ENCODE measurements at regions not wholly inside any gene's neighbourhood (a gene's known extent, or its start where the extent isn't known, plus 50 kb on each side); places are given as distances from the start of the nearest gene placed in this dataset.
"Not testable (repeated sequence)": the region's sequence is repeated elsewhere in the genome, so short reads cannot be mapped to it uniquely, and the experiment has no call there.

DNA sequence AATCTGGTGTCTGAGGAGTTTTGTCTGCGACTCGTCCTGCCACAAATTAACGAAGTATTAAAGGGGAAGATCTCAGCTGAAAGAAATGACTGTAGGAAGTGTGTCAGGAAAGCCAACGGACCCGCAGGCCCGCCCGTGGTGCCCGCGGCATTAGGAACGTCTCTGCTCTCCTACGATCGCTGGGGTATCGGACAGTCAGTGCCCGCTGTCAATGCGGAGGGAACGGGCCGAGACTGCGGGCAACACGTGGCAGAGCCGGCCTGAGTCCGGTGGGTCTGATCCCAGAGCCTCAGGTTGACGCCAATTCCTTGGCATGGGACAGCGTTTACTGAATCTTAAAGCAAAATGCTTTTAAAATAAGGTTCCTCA lies 128.7 kb downstream of the KBTBD2 start:
- DNase-seq: peak in 1 of 14 donors; percentile 11

DNA sequence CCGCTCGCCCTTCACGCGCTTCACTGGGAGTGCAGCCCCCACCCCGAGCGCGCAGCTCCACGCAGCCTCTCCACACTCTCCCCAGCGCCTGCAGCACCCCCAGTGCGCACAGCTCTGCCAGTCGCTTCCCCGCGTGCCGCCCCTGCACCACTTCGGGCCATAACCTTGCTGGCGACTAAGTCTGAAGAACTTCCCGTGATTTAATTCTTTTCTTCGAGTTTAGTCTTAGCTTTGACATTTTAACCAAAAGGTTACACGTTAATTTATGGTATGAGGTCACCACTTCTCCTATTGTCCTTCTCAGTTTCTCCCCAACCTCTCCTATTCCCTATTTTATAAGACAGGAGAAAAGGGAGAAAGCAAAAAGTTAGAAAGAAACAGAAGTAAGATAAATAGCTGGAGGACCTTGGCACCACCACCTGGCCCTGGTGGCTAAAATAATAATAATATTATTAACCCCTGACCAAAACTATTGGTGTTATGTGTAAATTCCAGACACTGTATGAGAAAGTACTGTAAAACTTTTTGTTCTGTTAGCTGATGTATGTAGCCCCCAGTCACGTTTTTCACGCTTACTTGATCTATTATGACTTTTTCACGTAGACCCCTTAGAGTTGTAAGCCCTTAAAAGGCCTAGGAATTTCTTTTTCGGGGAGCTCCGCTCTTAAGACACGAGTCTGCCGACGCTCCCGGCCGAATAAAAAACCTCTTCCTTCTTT lies 129.2 kb downstream of the KBTBD2 start:
- not testable (repeated sequence) for DNase-seq

DNA sequence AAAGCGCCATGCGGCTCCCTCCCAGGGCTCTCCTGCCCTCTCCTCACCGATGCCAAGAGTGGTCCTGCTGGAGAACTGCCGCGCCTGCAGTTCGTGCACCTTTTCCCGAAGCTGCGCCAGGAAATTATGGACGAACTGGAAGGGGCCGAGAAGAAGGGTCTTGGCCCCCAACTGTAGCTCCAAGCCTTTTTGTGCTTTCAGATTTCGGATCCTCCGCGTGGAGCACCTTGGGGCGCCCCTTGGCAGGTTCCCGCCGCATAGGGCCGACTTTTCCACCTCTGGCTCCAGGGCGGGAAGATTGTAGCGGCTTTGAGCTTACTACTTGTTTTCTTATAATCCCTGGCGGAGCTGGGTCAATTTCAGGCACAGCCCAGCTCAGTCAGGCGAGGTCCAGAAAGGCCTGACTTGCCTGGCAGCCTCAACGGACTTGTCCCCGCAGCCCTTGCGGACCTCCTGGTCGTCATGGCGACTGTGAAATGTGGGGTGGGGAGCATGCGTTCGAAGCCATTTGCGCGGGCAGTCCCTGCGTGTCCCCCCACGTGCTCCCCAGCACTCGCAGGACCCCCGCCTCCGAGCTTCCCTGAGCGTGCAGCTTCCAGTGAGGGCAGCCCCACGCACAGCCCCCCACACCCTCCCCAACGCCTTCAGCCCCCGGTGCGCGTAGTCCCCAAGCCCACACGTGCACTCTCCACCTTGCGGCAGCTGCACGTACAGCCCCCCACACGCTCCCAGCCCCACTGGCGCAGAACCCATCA lies 129.9 kb downstream of the KBTBD2 start:
- no peak for DNase-seq

DNA sequence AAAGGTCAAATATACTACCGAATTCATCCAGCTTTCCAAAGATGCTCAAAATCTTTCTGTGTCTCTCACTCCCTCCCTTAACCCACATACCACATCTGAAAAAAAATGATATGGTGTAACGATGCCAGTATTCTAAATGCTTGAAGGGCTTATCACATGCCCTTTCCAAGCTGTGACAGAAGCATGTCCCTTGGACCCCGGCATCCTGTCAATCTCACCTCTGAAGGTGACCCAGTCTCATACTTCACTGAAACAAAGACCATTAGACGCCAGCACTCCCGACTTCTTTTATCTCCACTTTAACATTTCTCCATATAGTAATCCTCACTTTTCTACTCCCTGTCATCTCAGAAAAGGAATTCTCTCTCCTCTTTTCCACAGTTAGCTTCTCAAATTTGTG lies 130.8 kb downstream of the KBTBD2 start:
- DNase-seq: not testable (repeated sequence)

DNA sequence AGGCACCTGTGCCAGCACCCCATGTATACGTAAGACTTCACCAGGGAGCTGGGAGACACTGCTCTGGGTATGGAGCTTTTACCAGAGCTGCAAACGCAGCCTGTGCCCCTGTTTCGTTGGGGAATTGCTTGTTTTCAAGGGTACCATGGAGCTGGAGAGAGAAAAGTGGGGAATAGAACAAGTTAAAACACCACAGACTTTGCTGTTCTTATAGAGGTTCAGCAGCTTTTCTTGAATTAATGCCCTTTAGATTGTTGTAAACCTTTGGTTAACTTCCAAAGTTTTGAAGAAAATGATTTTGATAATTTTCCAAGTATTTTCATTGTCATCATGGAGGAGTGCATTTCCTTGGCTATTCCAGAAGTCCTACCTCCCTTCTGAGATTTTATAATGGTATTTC lies 131.7 kb downstream of the KBTBD2 start:
- not testable (repeated sequence) for DNase-seq

DNA sequence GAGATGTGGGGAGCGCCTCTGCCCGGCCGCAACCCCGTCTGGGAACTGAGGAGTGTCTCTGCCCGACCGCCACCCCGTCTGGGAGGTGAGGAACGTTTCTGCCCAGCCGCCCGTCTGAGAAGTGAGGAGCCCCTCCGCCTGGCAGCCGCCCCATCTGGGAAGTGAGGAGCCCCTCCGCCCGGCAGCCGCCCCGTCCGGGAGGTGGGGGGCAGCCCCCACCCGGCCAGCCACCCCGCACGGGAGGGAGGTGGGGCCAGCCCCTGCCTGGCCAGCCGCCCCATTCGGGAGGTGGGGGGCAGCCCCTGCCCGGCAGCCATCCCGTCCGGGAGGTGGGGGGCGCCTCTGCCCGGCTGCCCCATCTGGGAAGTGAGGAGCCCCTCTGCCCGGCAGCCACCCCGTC lies 137.7 kb downstream of the KBTBD2 start:
- DNase-seq: not testable (repeated sequence)

DNA sequence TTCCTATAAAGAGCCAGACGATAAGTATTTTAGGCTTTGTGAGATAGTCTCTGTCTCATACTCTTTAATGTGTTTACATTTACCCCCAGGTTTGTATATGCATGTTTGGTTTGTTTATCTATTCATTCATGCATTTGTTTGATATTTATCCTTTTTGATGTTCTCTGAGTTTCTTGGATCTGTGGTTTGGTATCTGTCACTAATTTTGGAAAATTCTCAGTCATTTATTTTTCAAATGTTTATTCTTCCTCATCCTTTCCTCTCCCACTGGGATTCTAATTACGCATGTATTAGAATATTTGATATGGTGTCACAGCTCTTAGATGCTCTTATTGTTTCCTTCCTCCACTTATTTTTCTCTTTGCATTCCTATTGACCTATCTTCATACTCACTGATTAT lies 143.2 kb downstream of the KBTBD2 start:
- not testable (repeated sequence) for DNase-seq

DNA sequence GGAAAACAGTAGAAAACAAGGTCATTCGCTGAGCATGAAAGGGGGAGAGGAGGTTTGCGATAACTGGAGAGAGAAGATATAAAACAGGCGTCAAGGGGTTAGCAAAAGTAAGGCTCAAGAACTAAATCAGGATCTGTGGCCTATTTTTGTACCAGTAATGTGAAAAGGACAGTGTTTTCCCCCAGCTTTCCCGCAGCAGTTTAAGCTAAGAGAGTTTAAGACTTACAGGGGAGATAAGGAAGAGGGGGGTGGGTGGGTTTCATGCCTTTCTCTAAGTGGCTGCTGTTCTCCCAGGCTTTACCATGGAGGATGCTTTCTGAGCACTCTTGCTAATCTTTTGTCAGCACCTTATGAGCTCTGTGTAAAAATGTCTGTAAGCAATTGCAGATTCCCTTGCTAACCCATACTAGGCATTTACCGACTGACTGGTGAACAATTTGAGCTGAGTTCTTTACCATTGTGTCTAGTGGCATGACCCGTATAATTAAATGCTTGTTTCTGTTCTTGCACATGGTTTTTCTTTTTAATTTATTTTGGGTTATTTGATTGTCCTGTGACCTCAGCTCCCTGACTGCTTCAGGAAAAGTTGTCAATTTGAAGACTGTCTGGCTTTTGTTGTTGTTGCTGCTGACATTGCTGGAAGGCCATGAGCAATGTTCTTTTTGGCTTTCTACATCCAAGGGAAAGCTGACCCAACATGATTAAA lies 144.0 kb downstream of the KBTBD2 start:
- not testable (repeated sequence) for DNase-seq

DNA sequence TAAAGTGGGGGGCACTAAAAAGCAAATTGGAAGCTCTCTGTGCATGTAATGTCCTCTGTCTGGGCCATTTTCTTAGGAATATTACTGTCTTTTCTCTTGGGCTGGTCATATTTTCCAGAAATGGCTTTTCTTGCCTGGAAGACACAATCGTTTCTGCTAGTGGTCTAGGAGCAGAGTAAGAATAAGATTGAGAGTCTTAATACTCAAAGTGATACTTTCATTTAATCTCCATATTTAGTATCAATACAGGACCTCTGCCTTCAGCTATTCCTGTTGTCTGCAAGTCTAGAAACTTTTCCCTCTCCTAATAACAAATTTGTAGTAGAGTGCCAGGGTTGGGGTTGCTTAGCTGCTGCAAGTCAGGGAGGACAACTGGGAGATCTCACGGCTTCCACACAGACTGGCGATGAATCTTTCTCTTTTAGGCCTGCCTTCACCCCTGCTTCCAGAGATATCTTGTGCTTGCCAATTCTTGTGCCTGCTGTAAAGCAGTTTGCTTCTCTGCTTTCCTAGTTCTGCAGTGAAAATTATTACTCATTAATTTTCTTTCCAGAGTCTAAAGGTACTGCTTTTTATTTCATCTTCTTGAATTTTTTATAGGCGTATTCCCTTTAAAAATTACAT lies 149.6 kb downstream of the KBTBD2 start:
- not testable (repeated sequence) for DNase-seq

DNA sequence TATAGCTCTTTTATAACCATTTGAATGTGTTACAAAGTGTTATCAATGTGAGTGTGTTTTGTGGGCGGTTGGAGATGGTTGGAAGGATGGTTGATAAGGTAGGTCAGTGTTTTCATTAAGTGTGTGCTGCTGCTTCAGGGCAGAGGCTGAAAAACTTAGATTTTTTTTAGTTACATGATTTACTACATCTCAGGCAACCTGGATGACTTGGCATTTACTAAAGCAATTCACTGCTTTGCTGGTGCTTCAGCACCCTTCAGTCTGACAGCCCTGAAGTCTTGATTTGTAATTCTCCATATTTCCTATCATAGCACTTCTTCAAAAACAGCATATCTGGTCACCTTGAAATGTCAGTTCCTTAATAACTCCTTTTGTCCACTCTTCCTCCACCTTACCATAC lies 151.8 kb downstream of the KBTBD2 start:
- not testable (repeated sequence) for DNase-seq

DNA sequence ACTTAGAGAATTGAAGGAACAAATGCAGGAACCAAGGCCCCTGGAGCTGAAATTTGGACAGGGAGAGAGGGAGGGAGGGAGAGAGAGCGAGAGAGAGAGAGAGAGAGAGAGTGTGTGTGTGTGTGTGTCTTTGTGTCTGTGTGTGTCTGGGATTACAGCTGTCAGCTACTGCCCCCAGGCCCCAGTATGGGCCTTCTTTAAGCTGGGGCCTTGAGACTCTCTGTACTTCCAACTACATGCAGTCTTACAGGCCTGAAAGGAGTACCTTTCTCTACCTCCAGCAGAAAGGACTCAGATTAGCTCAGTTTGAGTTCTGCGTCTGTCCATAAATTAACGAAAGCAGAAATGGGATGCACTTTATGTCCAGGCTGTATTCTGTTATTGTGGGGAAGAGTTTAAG lies 153.2 kb downstream of the KBTBD2 start:
- not testable (repeated sequence) for DNase-seq

DNA sequence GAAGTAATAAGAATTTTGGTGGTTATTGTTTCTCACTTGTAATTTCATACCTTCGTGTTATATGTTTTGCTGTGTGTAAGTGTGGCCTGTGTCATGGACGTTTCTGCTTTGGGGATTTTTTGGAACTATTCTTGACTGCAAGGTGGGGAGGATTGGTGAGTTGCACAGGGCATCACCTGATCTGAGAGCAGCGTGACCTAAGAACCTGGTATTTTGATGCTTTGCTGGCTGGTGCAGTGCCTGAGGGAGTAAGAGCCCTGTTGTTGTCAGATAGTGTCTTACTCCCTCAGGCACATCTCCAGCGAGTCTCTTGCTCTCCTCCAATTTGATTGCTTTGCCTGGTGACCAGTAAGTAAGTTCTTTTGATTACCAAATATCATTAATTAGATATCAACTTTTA lies 158.8 kb downstream of the KBTBD2 start:
- not testable (repeated sequence) for DNase-seq

DNA sequence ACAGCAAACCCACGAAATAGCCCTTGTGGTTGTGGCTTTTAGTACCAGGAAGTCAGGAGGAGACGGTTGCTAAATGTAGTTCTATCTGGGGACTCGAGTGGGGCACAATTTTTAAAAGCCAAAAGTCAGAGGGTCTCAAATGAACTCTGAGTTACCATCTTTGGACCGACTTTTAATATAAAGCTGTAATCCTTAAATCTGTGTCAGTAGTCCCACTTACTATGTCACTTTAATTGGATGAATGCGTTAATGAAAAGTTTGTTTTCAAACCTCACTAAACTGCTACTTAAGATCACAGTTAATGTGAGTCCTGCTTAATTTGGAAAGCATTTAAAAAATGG lies 162.3 kb downstream of the KBTBD2 start:
- not testable (repeated sequence) for DNase-seq

DNA sequence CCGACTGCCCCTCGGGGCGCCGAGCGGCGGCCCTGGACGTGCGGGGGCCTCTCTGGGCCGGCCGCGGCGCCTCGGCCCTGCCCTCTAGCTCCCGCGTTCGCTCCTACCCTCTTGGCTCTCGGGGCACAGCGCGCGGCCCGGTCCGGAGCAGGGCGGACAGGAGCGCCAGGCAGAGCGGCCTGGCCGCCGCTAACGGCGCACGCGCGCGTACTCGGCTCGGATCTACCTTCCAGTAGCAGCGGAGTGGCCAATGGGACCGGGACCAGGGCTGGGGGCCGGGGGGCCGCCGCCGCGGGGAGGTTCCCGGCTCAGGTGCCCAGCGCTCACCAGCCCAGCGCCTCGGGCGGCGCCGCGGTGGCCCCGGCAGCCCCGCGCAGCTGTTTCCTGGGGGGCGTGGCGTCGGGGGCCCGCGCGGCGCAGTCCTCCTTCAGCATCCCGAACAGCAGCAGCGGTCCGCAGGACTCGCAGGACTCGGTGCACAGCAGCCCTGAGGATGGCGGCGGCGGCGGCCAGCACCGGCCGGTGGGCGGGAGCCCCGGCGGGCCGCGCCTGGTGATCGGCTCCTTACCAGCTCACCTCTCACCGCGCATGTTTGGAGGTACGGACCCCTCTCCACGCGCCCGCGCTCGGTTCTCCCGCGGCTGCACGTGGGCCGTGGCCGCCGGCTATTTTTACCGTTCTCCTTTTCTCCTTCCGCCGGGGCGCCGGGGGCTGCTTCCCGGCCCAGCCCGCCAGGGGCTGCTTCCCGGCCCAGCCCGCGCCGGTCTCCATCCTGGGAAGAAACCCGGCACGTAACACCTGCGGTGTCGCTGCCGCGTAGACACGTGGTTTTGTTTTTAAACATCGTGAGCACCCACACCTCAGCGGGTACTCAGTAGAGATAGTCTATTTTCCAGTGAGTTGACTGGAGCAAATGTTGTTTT lies 162.9 kb downstream of the KBTBD2 start:
- DNase-seq: peak in 12 of 14 donors; percentile 13 to 79 (median 55)

DNA sequence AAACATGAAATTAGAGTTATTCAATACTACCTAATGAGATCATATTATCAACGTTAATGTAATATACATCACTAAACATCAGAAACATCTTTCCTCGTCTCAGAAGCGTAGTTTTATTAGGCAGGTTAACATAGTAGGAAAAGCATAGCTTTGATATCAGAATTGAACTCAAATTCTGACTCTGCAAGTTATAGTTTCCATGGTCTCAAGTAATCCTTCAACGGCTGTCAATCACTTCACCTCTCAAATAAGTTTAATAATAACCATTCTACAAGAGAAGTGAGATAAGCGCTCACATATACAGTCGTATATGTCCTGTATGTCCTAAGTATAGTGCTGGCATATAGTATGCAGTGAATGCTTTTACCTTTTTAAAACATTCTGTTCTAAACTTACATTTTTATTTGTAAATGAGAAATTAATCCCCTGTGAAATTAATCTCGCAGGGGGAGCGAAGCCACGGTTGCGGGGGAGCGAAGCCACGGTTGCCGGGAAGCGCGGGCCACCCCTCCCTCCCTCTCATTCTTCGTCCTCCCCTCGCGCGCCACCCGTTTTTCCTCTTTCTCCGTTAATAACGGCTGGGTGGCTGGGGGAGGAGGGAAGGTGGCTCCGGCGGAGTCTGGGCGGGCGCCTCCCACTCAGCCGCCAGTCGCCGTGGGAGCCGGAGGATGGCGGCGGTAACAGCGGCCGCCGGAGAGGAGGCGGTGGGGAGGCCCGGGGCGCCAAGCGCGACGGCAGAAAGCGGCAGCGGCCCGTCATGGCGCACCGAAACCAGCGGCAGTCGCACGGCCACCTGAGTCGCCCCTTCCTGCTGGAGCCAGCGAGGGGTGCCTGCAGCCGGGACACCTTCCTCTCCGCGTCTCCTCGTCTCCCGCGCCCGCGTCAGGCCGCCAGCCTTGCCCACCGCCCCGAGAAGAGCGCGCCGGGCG lies 163.8 kb downstream of the KBTBD2 start:
- DNase-seq: peak in 12 of 14 donors; percentile 24 to 72 (median 46)

DNA sequence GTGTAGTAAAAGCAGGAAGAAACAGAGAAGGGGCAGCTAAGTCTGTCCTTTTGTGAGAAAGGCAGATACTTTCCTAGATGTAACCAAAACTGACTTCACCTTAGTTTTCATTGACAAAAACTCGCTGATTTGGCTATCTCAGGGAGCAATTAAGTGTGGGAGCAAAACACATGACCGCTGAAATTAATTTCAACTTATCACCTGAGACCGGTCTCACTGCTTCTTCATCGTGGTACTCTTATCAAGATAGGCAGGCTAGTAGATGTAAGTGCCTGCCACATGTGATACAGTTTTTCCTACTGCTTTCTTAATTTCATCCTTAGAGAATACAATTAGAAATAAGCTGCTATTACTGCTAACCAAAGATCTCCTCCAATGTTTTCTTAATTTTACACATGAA lies 168.7 kb downstream of the KBTBD2 start:
- not testable (repeated sequence) for DNase-seq

DNA sequence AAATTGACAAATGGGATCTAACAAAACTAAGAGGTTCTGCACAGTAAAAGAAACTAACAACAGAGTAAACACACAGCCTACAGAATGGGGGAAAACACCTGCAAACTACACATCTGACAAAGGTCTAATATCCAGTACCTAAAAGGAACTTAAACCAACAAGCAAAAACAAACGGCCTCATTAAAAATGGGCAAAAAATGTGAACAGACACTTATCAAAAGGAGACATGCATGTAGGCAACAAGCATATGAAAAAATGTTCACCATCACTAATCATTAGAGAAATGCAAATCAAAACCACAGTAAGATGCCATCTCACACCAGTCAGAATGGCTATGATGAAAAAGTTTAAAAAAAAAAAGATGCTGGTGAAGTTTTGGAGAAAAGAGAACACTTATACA lies 197.4 kb downstream of the KBTBD2 start:
- no peak for DNase-seq

DNA sequence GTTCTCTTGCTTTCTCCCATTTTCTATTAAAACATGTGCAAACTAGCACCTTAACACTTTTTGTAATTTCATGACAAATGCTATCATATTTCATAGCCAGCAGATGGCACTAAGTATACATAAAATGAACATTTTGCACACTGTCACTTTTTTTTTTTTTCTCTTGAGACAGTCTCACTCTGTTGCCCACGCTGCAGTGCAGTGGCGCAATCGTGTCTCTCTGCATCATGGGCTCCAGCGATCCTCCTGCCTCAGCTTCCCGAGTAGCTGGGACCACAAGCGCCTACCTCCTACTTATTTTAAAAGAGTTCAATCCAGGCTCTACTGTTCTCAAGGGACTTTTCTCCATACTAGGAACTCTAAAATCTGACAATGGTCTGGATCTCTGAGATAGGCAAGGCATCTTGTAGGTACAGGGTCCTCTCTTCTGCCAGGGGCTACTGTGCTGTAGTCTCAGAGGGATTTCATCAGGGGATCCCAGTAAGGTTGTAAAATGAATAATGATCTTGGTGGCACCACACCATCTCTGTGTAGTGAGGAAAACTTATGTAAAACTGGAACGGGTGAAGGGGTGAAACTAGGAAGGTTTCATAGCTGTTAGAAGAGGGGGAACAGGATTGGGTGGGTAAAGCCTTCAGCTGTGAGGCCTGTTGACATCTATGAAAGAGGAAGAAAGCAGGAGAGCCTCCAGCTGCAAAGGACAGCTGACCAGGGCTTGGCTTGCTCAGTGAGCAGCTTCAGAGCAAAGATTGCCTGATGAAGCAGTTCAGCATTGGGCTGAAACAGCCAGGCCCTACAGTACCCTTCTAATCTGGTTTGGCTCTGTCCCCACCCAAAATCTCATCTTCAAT lies 196.9 kb downstream of the AVL9 start:
- DNase-seq: peak in 6 of 14 donors; percentile 2 to 25 (median 12)

DNA sequence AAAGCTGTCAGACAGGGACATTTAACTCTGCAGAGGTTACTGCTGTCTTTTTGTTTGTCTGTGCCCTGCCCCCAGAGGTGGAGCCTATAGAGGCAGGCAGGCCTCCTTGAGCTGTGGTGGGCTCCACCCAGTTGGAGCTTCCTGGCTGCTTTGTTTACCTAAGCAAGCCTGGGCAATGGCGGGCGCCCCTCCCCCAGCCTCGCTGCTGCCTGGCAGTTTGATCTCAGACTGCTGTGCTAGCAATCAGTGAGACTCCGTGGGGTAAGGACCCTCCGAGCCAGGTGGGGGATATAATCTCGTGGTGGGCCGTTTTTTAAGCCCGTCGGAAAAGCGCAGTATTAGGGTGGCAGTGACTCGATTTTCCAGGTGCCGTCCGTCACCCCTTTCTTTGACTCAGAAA lies 192.8 kb downstream of the AVL9 start:
- DNase-seq: not testable (repeated sequence)

DNA sequence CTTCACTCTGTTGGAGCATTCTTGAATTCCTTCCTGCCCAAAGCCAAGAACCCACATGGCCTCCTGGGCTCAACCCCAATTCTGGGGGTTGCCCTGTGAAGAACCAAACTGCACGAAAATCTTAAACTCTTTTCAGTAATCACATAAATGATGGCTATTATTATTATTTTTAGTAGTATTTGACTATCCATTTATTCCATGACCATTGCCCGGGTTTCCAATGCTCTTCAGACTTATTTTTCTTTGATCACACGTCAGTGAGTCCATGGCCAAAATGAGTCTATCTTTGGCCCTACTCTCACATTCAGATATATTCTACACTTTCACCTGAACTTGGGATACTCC lies 185.9 kb downstream of the AVL9 start:
- DNase-seq: no peak
